ENCODE measurements at regions not wholly inside any gene's neighbourhood (a gene's known extent, or its start where the extent isn't known, plus 50 kb on each side); places are given as distances from the start of the nearest gene placed in this dataset.
A peak's percentile ranks its signal among the peaks of the same experiment; 100 is the strongest.
"Not testable (repeated sequence)": the region's sequence is repeated elsewhere in the genome, so short reads cannot be mapped to it uniquely, and the experiment has no call there.

DNA sequence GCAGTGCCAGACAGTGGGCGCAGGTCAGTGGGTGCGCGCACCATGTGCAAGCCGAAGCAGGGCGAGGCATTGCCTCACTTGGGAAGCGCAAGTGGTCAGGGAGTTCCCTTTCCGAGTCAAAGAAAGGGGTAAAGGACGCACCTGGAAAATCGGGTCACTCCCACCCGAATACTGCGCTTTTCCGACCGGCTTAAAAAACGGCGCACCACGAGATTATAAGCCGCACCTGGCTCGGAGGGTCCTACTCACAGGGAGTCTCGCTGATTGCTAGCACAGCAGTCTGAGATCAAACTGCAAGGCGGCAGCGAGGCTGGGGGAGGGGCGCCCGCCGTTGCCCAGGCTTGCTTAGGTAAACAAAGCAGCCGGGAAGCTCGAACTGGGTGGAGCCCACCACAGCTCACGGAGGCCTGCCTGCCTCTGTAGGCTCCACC is 77.9 kb downstream of the NR4A2 start:
- H3K36me3 ChIP-seq (ENCODE audit: control insufficient read depth, insufficient read depth, low read length); H3K79me2 ChIP-seq (ENCODE audit: control insufficient read depth, insufficient read depth, low read length); H3K9me3 ChIP-seq (ENCODE audit: control insufficient read depth, insufficient read depth, low read depth, low read length); H3K27ac ChIP-seq (ENCODE audit: insufficient read depth, low read length); H3K9ac ChIP-seq (ENCODE audit: insufficient read depth, low read length); H2AFZ ChIP-seq (ENCODE audit: low read length); H3K4me2 ChIP-seq (ENCODE audit: extremely low read depth, insufficient read depth, low read length); H3K27me3 ChIP-seq (ENCODE audit: control insufficient read depth, insufficient read depth, low read length); DNase-seq (ENCODE audit: low read depth in 2 of 2); H4K20me1 ChIP-seq (ENCODE audit: control insufficient read depth, extremely low read depth, insufficient read depth, low read length); H3K4me1 ChIP-seq (ENCODE audit: control insufficient read depth, extremely low read depth, insufficient read depth, low read length): not testable (repeated sequence)
- peak overlapping the region in 2 of 4 experiments; percentile 19 to 46 for H3K4me3 ChIP-seq (replicated peaks in 1 of 4; ENCODE audit: control extremely low read depth in 1 of 4, insufficient read depth in 1 of 4, low read depth in 3 of 4, low read length in 4 of 4)

DNA sequence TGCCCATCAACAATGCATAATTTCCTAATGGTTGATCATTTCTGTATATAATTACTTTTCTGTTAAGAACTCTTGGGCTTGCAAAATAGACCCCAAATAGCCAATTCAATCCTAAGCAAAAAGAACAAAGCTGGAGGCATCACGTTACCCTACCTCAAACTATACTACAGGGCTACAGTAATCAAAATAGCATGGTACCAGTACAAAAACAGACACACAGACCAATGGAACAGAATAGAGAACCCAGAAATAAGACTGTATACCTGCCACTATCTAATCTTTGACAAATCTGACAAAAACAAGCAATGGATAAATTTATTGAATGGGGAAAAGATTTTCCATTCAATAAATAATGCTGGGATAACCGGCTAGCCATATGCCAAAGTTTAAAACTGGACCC is 78.8 kb downstream of the NR4A2 start:
- TF ChIP-seq EZH2 (IDR thresholded peaks at IDR 0.05; ENCODE audit: low read length, missing control alignments) = no peak
- TF ChIP-seq, protein P1, sequence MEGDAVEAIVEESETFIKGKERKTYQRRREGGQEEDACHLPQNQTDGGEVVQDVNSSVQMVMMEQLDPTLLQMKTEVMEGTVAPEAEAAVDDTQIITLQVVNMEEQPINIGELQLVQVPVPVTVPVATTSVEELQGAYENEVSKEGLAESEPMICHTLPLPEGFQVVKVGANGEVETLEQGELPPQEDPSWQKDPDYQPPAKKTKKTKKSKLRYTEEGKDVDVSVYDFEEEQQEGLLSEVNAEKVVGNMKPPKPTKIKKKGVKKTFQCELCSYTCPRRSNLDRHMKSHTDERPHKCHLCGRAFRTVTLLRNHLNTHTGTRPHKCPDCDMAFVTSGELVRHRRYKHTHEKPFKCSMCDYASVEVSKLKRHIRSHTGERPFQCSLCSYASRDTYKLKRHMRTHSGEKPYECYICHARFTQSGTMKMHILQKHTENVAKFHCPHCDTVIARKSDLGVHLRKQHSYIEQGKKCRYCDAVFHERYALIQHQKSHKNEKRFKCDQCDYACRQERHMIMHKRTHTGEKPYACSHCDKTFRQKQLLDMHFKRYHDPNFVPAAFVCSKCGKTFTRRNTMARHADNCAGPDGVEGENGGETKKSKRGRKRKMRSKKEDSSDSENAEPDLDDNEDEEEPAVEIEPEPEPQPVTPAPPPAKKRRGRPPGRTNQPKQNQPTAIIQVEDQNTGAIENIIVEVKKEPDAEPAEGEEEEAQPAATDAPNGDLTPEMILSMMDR (conservative IDR thresholded peaks at IDR 0.05 in 1 of 2, IDR thresholded peaks at IDR 0.05 in 1 of 2; ENCODE audit: low read depth in 1 of 2, low read length in 2 of 2) = no peak
- no peak overlapping the region for H3K9ac ChIP-seq (ENCODE audit: insufficient read depth, low read length)
- H2AFZ ChIP-seq (ENCODE audit: low read length) = no peak overlapping the region
- DNase-seq (ENCODE audit: low read depth in 2 of 2) = no peak
- H3K4me3 ChIP-seq (replicated peaks in 1 of 4; ENCODE audit: control extremely low read depth in 1 of 4, insufficient read depth in 1 of 4, low read depth in 3 of 4, low read length in 4 of 4) = peak overlapping the region in 1 of 4 experiments; percentile 46
- H3K9me3 ChIP-seq (ENCODE audit: control insufficient read depth, insufficient read depth, low read depth, low read length) = no peaks in the 10 kb centered on the region
- no peaks in the 10 kb centered on the region for H3K36me3 ChIP-seq (ENCODE audit: control insufficient read depth, insufficient read depth, low read length)
- no peak overlapping the region for H3K4me2 ChIP-seq (ENCODE audit: extremely low read depth, insufficient read depth, low read length)
- no peaks in the 10 kb centered on the region for H3K4me1 ChIP-seq (ENCODE audit: control insufficient read depth, extremely low read depth, insufficient read depth, low read length)
- H4K20me1 ChIP-seq (ENCODE audit: control insufficient read depth, extremely low read depth, insufficient read depth, low read length) = no peaks in the 10 kb centered on the region
- H3K79me2 ChIP-seq (ENCODE audit: control insufficient read depth, insufficient read depth, low read length) = no peaks in the 10 kb centered on the region
- no peaks in the 10 kb centered on the region for H3K27me3 ChIP-seq (ENCODE audit: control insufficient read depth, insufficient read depth, low read length)
- no peak overlapping the region for H3K27ac ChIP-seq (ENCODE audit: insufficient read depth, low read length)

DNA sequence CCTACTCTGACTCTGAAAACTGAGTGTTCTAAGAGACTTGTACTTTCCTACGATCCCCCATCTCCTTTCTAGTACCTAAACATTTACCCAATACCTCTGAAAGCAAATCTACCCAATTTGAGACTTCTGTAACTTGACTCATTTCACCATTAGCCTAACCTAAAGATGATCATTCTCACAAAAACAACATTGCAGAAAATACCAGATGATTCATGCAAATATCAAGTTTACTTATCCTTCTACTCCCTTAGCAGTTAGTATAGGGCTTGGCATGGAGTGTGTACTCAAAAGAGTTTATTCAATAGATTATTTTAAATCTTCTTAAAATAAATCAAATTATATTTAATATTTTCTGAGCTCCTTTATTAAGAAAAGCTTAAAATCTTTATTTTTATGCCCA is 89.6 kb downstream of the NR4A2 start:
- Histone ChIP-seq H3K27ac (ENCODE audit: insufficient read depth, low read length) (no peak overlapping the region), H3K4me1 (ENCODE audit: control insufficient read depth, extremely low read depth, insufficient read depth, low read length) (no peaks in the 10 kb centered on the region), H3K9ac (ENCODE audit: insufficient read depth, low read length) (no peak overlapping the region), H3K4me2 (ENCODE audit: extremely low read depth, insufficient read depth, low read length) (no peak overlapping the region), H3K4me3 (replicated peaks in 1 of 4; ENCODE audit: control extremely low read depth in 1 of 4, insufficient read depth in 1 of 4, low read depth in 3 of 4, low read length in 4 of 4) (no peak overlapping the region), H3K79me2 (ENCODE audit: control insufficient read depth, insufficient read depth, low read length) (no peaks in the 10 kb centered on the region), H3K27me3 (ENCODE audit: control insufficient read depth, insufficient read depth, low read length) (no peaks in the 10 kb centered on the region), H3K36me3 (ENCODE audit: control insufficient read depth, insufficient read depth, low read length) (no peaks in the 10 kb centered on the region), H2AFZ (ENCODE audit: low read length) (no peak overlapping the region), H3K9me3 (ENCODE audit: control insufficient read depth, insufficient read depth, low read depth, low read length) (no peaks in the 10 kb centered on the region), H4K20me1 (ENCODE audit: control insufficient read depth, extremely low read depth, insufficient read depth, low read length) (no peaks in the 10 kb centered on the region)
- no peak for DNase-seq (ENCODE audit: low read depth in 2 of 2)
- TF ChIP-seq, protein P1 (conservative IDR thresholded peaks at IDR 0.05 in 1 of 2, IDR thresholded peaks at IDR 0.05 in 1 of 2; ENCODE audit: low read depth in 1 of 2, low read length in 2 of 2) = no peak
- TF ChIP-seq EZH2 (IDR thresholded peaks at IDR 0.05; ENCODE audit: low read length, missing control alignments) = no peak

Data from fibroblast of lung (primary cell).